ENCODE measurements at regions not wholly inside any gene's neighbourhood (a gene's known extent, or its start where the extent isn't known, plus 50 kb on each side); places are given as distances from the start of the nearest gene placed in this dataset.

- no peak for DNase-seq
Observed at GRCh38 chr9:115169003-115169402, 51.0 kb upstream of the TNC start.

GRCh38 chr9:115170358-115171073 is 52.6 kb upstream of the TNC start:
- DNase-seq: no peak

- no peak for DNase-seq
Observed at GRCh38 chr9:115171921-115172388, 54.0 kb upstream of the TNC start.

- DNase-seq: no peak
Observed at GRCh38 chr9:115182264-115182663, 64.3 kb upstream of the TNC start.

GRCh38 chr9:115183436-115183835 is 65.5 kb upstream of the TNC start:
- DNase-seq: no peak

- DNase-seq: no peak
Observed at GRCh38 chr9:115189686-115190085, 71.7 kb upstream of the TNC start.

- DNase-seq: no peak
Observed at GRCh38 chr9:115191667-115192066, 73.7 kb upstream of the TNC start.

- DNase-seq: no peak
Observed at GRCh38 chr9:115192280-115192679, 74.3 kb upstream of the TNC start.

- no peak for DNase-seq
Observed at GRCh38 chr9:115192835-115193525, 75.0 kb upstream of the TNC start.

- no peak for DNase-seq
Observed at GRCh38 chr9:115193777-115194176, 75.8 kb upstream of the TNC start.

- DNase-seq: no peak
Observed at GRCh38 chr9:115194216-115194615, 76.3 kb upstream of the TNC start.

GRCh38 chr9:115195912-115196311 is 78.0 kb upstream of the TNC start:
- no peak for DNase-seq

GRCh38 chr9:115196919-115197318 is 79.0 kb upstream of the TNC start:
- DNase-seq: no peak

GRCh38 chr9:115198001-115198400 is 80.0 kb upstream of the TNC start:
- no peak for DNase-seq

GRCh38 chr9:115200711-115201505 is 83.0 kb upstream of the TNC start:
- DNase-seq: no peak

GRCh38 chr9:115202181-115202580 is 84.2 kb upstream of the TNC start:
- no peak for DNase-seq

GRCh38 chr9:115202960-115203751 is 85.2 kb upstream of the TNC start:
- no peak for DNase-seq

- no peak for DNase-seq
Observed at GRCh38 chr9:115204904-115205453, 87.0 kb upstream of the TNC start.

- DNase-seq: no peak
Observed at GRCh38 chr9:115207003-115207836, 89.3 kb upstream of the TNC start.

GRCh38 chr9:115208501-115208900 is 90.5 kb upstream of the TNC start:
- DNase-seq: no peak

GRCh38 chr9:115209601-115210306 is 91.8 kb upstream of the TNC start:
- no peak for DNase-seq

All from NK-92 treated with Interleukin-12 subunit alpha and Interleukin-12 subunit beta, amount 100 ng/mL, for 24 hours (cell line).